ENCODE measurements at regions not wholly inside any gene's neighbourhood (a gene's known extent, or its start where the extent isn't known, plus 50 kb on each side); places are given as distances from the start of the nearest gene placed in this dataset.

DNA sequence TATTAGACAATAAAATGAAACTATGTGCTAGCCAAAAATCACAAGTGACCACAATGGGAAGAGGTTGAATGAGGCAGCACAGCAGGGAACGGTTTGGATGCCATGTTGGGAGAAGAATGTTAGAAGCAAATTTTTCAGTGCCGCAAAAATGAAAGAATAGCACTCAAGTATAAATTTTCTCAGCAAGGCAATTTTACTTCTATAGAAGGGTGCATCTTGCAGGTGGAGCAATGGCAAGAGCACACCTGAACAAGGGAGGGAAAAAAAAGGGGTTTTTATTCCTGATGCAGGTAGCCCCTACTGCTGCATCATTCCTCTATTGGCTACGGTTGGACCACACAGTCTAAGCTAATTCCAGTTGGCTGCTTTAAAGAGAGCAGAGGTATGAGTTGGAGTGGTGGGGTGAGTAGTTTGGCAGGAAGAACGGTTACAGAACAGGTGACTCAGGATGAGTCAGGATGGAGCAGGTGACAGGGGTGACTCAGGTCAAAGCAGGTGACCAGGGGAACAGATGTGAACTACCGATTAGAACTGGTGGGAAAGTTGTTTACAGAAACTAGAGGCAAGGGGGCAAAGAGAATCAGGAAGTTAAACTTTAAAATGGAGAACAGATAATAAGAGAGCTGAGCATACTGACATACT lies 301.1 kb upstream of the NRIP1 start:
- no peak overlapping the region for H3K56ac ChIP-seq (ENCODE audit: extremely low read depth, insufficient read depth, low read length)
- no peak overlapping the region for H4K8ac ChIP-seq (ENCODE audit: low read depth in 2 of 2, low read length in 2 of 2)
- H3K9ac ChIP-seq (ENCODE audit: low read depth, low read length): no peak overlapping the region
- no peak overlapping the region for H2AK9ac ChIP-seq (replicated peaks; ENCODE audit: low read depth, low read length, poor library complexity)
- ATAC-seq (ENCODE audit: low read depth): no peak
- H3K27ac ChIP-seq (ENCODE audit: insufficient read depth, low read length): no peak overlapping the region
- H3K4me1 ChIP-seq (ENCODE audit: control insufficient read depth, insufficient read depth, low read length): no peaks in the 10 kb centered on the region
- BruUV-seq (replicated peaks): no TSS peak
- H3K9me1 ChIP-seq (ENCODE audit: insufficient read depth, low read length): no peaks in the 10 kb centered on the region
- TF ChIP-seq MAFK (IDR thresholded peaks at IDR 0.05; ENCODE audit: low read depth, low read length) (no peak), POLR2A (IDR thresholded peaks at IDR 0.05; ENCODE audit: low read depth, low read length) (no peak), BHLHE40 (IDR thresholded peaks at IDR 0.05; ENCODE audit: low read depth, low read length) (no peak), RAD21 (IDR thresholded peaks at IDR 0.05; ENCODE audit: low read length) (no peak), MAZ (IDR thresholded peaks at IDR 0.05; ENCODE audit: borderline replicate concordance, low read depth, low read length) (no peak), CEBPB (IDR thresholded peaks at IDR 0.05; ENCODE audit: low read depth, low read length) (no peak), SMC3 (IDR thresholded peaks at IDR 0.05; ENCODE audit: low read depth, low read length) (no peak), FOS (IDR thresholded peaks at IDR 0.05; ENCODE audit: low read depth, low read length) (no peak), NFE2L2 (IDR thresholded peaks at IDR 0.05; ENCODE audit: low read depth, low read length) (no peak), RFX5 (IDR thresholded peaks at IDR 0.05; ENCODE audit: low read depth, low read length) (no peak), CHD1 (IDR thresholded peaks at IDR 0.05; ENCODE audit: low read depth, low read length) (no peak), MXI1 (IDR thresholded peaks at IDR 0.05; ENCODE audit: borderline replicate concordance, low read depth, low read length) (no peak), RCOR1 (IDR thresholded peaks at IDR 0.05; ENCODE audit: insufficient replicate concordance, low read length) (no peak)
- TF ChIP-seq, protein P1, sequence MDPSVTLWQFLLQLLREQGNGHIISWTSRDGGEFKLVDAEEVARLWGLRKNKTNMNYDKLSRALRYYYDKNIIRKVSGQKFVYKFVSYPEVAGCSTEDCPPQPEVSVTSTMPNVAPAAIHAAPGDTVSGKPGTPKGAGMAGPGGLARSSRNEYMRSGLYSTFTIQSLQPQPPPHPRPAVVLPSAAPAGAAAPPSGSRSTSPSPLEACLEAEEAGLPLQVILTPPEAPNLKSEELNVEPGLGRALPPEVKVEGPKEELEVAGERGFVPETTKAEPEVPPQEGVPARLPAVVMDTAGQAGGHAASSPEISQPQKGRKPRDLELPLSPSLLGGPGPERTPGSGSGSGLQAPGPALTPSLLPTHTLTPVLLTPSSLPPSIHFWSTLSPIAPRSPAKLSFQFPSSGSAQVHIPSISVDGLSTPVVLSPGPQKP (IDR thresholded peaks at IDR 0.05; ENCODE audit: borderline replicate concordance, low read depth, low read length): no peak
- TF ChIP-seq, protein P2, sequence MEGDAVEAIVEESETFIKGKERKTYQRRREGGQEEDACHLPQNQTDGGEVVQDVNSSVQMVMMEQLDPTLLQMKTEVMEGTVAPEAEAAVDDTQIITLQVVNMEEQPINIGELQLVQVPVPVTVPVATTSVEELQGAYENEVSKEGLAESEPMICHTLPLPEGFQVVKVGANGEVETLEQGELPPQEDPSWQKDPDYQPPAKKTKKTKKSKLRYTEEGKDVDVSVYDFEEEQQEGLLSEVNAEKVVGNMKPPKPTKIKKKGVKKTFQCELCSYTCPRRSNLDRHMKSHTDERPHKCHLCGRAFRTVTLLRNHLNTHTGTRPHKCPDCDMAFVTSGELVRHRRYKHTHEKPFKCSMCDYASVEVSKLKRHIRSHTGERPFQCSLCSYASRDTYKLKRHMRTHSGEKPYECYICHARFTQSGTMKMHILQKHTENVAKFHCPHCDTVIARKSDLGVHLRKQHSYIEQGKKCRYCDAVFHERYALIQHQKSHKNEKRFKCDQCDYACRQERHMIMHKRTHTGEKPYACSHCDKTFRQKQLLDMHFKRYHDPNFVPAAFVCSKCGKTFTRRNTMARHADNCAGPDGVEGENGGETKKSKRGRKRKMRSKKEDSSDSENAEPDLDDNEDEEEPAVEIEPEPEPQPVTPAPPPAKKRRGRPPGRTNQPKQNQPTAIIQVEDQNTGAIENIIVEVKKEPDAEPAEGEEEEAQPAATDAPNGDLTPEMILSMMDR (conservative IDR thresholded peaks at IDR 0.05; ENCODE audit: low read depth, low read length): no peak
- TF ChIP-seq, protein P3, sequence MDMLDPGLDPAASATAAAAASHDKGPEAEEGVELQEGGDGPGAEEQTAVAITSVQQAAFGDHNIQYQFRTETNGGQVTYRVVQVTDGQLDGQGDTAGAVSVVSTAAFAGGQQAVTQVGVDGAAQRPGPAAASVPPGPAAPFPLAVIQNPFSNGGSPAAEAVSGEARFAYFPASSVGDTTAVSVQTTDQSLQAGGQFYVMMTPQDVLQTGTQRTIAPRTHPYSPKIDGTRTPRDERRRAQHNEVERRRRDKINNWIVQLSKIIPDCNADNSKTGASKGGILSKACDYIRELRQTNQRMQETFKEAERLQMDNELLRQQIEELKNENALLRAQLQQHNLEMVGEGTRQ (IDR thresholded peaks at IDR 0.05; ENCODE audit: low read depth, low read length): no peak
- WGBS, 2 experiments (ENCODE audit: extremely low coverage in 2 of 2, insufficient read length in 1 of 2): 50% methylated on average over 1 of the region's 5 CpGs; no CpG with 5 or more reads in 1 of the 2 experiments
- no peaks in the 10 kb centered on the region for H3K27me3 ChIP-seq (ENCODE audit: control insufficient read depth, insufficient read depth, low read length)
- no peak overlapping the region for H3K14ac ChIP-seq (replicated peaks; ENCODE audit: low read depth, low read length)
- H2BK20ac ChIP-seq (ENCODE audit: low read depth, low read length): no peak overlapping the region
- dilution Hi-C loops (cut with HindIII; ENCODE audit: low sequenced_read_pairs, unreplicated experiment): no loop called here
- no peak for DNase-seq
- ChIA-PET CTCF (no interaction called here), POLR2A (ENCODE audit: unreplicated experiment) (no interaction called here)
- no peak overlapping the region for H3K18ac ChIP-seq (ENCODE audit: low read depth, low read length)
- H4K91ac ChIP-seq (ENCODE audit: insufficient read depth, low read depth, low read length): no peak overlapping the region
- no peaks in the 10 kb centered on the region for H4K20me1 ChIP-seq (ENCODE audit: insufficient read depth, low read length)
- H3K23ac ChIP-seq (ENCODE audit: low read depth, low read length): no peak overlapping the region
- intact Hi-C loops (cut with micrococcal nuclease): no loop called here
- no peak overlapping the region for H2AFZ ChIP-seq (replicated peaks; ENCODE audit: low read length, poor library complexity)
- H2AK5ac ChIP-seq (ENCODE audit: low read depth, low read length): no peak overlapping the region
- H3K9me3 ChIP-seq (ENCODE audit: control insufficient read depth, insufficient read depth, low read length): no peaks in the 10 kb centered on the region
- no peaks in the 10 kb centered on the region for H3K79me1 ChIP-seq (ENCODE audit: low read depth in 1 of 2, low read length in 2 of 2)
- H4K5ac ChIP-seq (ENCODE audit: low read depth, low read length): no peak overlapping the region
- no peak overlapping the region for H3K4me2 ChIP-seq (ENCODE audit: low read depth, low read length)
- H3K36me3 ChIP-seq (ENCODE audit: control insufficient read depth, insufficient read depth, low read length): no peaks in the 10 kb centered on the region
- H2BK15ac ChIP-seq (ENCODE audit: low read depth, low read length): no peak overlapping the region
- H3K4ac ChIP-seq (ENCODE audit: low read depth, low read length): no peak overlapping the region
- H2BK120ac ChIP-seq (ENCODE audit: low read depth, low read length): no peak overlapping the region
- H2BK5ac ChIP-seq (ENCODE audit: low read depth, low read length, poor library complexity, severe bottlenecking): no peak overlapping the region
- no peak overlapping the region for H3K4me3 ChIP-seq (ENCODE audit: insufficient read depth, low read depth, low read length)
- in situ Hi-C loops (cut with MboI; ENCODE audit: low sequenced_read_pairs): no loop called here

Data from IMR-90 (cell line).